ENCODE measurements at regions not wholly inside any gene's neighbourhood (a gene's known extent, or its start where the extent isn't known, plus 50 kb on each side); places are given as distances from the start of the nearest gene placed in this dataset.

DNA sequence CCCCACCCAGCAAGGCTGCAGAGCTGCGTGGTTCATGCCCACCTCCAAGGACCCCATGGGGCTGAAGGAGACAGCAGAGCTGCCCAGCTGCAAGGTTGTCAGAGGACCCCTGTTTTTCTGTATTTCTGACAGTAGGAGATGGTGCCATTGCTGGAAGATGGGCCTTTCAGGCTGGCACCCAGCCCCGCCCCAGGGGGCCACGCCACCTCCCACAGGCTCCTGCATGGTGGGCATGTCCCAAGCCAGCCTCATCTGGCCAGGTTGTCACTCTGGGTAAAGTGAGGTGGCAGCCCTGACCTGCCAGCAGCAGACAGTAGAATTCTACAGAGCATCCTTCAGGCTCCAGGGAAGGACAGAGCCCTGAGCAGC lies 75.5 kb upstream of the RET start:
- DNase-seq (ENCODE audit: low spot score): no peak

DNA sequence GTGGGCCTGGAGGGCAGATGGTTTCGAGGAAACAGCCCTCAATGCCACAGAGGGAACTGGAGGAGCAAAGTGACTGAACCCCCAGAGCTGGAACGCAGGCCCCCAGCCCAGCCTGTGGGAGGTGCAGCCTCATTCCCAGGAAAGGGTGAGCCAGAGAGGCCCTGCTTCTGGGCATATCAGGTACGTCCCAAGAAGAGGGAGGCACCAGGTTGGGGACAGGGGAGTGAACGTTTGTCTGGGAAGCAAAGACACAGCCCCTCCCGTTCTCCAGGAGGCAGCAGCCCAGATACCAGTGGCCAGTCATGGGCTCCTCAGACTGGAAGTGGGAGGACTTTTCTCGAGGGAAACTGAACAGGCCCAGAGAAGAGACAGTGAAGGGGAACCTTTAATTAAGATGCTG lies 74.3 kb upstream of the RET start:
- DNase-seq (ENCODE audit: low spot score): no peak

DNA sequence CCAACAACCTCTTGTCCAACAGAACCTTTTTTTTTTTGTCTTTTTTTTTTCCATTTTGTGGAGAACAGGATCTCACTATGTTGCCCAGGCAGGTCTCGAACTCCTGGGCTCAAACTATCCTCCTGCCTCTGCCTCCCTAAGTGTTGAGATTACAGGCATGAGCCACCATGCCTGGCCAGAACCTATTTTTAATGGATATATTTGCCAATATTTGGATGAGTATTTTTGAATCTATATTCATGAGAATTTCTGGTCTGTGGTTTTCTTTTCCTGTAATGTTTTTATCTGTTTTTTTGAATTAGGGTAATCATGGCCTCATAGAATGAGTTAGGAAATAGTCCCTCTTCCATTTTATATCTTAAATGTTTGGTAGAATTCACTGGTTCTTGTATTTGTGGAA lies 70.4 kb upstream of the RET start:
- DNase-seq (ENCODE audit: low spot score): no peak

DNA sequence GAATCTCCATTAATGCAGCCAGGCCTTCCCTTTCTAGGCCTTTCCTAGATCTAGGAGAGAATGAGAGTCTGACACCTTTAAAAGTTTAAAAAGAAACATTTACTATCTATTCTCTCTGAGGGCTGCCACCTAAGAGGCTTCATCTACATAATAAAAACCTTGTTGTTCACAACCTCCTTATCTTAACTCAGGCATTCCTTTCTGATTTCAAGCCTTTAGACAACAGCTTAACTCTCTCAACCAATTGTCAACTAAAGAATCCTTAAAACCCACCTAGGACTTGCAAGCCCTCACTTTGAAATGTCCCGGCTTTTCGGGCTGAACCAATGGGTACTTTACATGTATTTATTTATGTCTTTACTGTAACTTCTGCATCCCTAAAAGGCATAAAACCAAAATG lies 64.3 kb upstream of the RET start:
- no peak for DNase-seq (ENCODE audit: low spot score)

DNA sequence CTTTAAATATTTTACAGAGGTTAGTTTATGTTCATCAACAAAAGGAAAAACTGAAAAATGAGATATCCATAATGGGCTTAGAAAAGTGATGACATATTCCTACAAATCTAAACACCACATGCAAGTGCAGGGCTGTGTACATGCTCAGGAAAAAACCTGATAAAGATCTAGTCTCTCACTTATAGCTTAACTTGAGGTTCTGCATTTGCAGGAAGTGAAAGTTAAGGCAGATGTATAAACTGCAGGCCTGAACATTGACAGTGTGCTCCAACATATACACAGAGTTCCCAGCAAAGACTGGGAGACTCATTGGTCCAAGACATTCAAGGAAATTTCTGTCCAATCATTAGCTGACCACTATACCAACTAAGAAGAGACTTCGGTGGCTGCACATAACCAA lies 63.8 kb upstream of the RET start:
- DNase-seq (ENCODE audit: low spot score): no peak

DNA sequence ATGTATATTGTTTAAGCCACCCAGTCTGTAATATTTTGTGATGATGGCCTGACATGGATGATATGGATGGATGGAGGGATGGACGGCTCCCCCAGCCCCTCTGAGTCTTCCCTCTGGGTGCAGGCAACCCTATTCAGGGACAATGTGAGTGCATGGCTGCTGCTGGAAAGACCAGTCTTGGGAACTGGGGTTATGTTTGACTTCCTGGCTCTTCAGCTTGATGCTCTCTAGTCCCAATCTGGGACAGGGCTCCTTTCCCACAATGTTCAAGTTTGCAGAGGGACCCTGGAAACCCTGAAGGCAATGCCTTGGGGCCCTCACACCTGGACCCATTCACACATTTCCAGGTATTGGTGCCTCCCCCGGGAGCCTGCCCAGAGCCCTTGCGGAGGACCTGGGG lies 52.3 kb upstream of the RET start:
- no peak for DNase-seq (ENCODE audit: low spot score)

DNA sequence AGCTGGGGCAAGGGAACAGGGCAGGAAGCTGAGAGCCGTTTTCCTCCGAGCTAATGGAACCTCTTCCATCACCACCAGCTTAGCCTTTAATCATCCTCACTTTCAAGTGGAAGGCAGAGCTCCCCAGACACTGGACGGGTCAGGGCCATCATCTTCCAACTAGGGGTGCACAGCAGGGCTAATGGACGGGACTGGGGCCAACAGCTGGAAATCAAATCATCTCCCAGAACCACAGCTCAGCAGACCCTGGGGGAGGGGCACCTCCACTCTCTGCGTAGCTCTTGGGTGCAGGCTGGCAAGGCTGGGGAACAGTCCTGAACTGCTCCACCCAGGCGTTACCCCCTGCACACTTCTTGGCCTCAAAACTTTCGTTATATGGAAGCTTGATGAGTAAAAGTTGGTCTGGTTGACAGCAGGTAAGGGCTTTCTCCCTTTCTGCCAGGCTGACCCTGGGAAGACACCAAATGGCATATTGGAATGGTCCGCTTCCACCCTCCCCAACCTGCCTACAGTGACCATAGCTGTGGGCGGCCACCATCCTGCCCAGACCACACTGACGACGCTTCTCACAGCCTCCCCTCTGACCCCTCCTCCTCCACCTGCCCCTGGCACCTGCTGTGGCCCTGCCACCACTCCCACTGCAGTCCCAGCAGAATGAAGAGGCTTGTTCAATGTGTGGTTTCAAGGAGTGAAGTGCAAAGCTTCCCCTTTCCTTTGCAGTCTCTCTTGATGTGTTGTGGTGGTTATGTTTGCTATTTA lies 51.7 kb upstream of the RET start:
- no peak for DNase-seq (ENCODE audit: low spot score)

DNA sequence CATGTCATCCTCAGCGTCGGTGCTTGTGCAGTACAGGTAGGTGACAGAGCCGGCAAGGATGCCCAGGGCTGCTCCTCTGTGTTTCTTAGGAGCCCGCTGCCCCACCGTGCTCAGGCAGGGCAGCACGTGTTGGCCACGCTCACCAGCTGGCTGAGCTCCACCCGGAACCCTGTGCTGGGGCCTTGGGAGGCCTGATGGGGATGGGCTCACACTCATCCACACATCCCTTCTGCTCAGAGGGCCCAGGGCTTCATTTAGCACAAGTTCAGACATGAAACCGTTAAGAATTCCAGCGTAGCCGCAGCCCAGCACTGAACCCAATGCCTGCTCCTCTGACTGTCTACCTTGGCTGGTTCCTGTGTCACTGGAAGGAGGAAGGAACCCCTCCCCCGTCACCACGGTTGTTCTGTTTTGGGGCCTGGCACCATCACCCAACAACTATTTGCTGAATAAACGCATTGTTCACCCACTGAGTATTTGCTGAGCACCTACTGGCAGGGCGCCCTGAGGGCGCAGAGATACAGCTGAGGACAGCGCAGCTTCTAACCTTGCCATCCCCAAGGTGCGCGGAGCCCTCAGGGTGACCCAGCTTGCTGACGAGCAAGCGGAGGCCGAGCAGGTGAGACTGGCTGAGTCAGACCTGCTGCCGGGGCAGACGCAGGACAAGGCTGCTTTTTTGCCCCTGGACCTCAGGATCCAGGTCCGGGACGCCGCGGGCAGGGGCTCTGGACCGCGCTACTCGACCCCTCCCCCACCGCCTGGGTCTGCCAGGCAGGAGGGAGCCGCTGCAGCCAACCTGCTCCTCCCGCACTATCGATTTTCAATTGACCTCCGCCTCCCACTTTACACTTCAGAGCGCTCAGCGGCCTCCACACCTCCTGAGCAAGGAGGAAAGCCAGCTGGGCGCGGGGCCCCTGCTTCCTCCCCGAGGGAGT lies 50.6 kb upstream of the RET start:
- DNase-seq (ENCODE audit: low spot score): peak; percentile 55
